NCI-H2196 (cell line): ENCODE measurements at regions not wholly inside any gene's neighbourhood (a gene's known extent, or its start where the extent isn't known, plus 50 kb on each side); places are given as distances from the start of the nearest gene placed in this dataset.
"Not testable (repeated sequence)": the region's sequence is repeated elsewhere in the genome, so short reads cannot be mapped to it uniquely, and the experiment has no call there.

Experiments
- DNase-seq: peaks from one replicate; lab custom pipeline; 2025; ENCODE audit not compliant: unreplicated experiment; lab: John Stamatoyannopoulos, UW

GRCh38 chr13:110010404-110011138 lies 224.2 kb upstream of the IRS2 start:
- DNase-seq = no peak

GRCh38 chr13:110008816-110009215 lies 222.4 kb upstream of the IRS2 start:
- DNase-seq = no peak

- DNase-seq = peak; percentile 25
These were observed 219.9 kb upstream of the IRS2 start for GRCh38 chr13:110006304-110006703.

DNA sequence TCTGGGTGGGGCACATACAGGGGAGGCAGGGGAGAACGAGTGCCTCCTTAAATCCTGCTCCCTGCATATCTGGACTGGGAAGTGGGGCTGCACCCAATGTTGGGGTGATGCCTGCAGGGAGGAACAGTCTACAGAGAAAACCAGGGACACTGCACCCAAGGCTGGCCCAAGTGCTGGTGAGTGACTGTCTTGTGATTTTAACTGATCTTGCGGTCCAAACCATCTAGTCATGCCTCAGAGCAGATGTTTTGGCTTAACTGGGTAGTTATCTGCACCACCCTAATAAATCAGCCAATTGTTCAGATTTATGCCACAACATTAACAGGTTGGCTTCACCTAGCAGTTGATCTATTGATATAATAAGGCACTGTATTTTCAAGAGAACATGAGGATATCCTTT lies 219.2 kb upstream of the IRS2 start:
- no peak for DNase-seq

DNA sequence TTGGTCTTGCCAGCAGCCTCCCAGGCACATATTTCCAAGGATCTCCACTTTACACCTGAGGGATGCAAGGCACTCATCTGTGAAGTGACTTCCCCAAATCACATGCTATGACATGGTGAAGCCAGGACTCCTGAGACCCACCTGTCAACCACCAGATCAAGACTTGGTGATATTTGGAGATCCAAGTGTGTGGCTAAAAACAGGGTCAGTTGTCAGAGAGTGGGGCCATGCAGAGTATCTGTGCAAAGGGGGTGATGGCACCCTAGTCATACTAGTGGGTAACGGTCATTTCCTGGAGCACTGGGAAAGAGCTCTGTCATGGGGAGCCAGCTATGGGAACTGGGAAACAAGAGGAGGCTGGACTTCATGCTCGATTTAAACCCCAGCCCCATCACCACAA lies 218.4 kb upstream of the IRS2 start:
- no peak for DNase-seq

DNA sequence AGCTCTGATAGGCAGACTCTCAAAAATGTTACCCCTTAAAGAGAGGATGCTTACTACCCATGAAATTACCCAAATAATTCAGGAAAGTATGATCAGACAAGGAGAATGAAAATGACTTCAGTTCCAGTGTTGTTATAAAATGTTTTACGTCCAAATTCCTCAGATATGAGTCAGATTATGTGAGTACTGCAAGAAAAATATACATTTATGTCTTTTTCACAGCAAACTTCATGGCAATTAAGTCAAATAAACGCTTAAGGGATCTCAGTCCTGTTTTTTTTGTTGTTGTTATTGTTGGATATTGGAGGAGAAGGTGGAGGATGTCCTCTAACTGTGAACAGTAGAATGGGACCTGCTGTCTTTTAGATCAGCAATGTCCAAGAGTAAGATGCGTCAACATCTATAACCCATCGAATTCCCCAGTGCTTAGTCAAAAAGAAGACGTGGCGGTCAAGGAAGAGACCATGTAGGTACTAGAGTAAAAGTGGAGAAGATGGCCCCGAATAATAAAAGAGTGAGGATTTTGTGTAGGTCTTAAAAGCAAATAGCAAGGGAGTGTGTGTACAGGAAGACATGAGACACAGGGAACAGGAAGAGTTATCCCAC lies 215.4 kb upstream of the IRS2 start:
- DNase-seq = no peak

DNA sequence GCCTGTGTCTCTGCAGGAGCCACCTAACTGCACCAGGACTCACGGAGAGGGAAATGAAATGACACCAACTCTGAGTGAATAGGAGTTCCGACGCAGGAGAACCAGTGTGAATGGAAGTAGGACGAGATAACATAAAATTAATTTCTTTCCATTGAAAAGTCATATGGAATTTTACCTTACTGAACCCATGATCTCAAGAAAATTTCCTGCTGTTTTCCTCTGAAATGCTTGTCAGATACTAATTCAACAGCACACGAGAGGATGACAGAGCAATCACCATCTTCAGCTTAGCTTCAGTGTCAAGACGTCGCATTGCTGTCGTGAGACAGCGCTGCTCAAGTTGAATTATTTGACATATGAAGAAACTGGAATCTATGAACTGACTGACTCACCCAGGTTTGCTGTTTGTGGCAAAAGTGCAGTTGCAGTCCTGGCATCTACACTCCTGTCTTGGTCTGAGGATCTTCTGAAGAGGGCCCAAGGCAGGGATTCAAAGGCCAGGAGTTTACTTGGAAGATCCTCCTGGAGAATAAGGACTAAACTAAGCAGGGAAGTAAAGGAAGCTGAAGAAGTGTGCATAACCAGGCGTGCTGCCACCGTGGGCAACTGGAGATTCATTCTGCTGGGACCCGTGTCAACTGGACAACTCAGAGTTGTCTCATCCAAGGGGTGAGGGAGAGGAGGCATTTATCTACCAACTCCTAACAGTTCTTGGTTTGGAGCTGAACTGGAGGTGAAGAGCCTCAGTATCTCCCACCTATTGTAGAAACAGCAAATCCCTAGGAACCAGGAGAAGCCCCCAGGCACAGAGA lies 214.4 kb upstream of the IRS2 start:
- no peak for DNase-seq

DNA sequence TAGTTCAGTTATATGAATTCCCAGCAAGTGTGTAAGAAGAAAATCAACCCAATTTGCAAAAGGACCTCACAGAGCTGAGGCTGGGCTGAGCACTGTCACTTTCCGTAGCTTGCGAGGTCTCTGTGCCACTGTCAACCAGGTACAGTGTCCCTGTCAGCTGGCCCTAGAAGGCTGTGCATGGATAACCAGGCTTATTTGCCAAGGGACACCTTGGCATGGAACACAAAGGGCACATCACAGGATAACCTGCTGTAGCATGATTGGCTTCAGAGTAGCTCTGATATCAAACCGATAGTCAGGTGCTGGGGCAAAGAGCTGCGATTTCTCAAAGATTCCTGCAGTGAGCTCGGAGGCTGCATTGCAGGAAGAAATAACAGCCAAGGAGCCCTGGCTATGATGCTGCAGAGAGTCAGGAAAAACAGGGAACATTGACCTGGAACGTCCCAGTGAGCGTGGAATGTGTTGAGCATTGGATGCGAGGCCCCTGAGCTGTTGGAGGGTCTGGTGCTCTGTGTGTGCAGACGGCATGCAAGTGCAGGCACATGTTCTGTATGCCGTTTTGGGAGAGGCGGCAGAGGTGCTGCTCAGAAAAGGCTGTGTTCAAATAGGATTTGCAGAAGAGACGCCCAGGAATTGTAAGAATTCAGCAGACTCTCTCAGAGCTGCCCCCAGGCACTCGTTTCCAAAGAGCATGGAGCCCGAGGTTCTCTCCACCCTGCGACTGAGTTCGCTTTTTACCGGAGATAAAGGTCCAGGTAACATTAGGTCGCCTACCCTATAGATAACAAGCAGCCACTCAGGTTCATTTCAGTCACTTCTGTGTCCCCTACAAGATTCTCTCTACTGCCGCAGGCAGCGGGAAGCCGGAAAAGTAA lies 213.5 kb upstream of the IRS2 start:
- DNase-seq = no peak

GRCh38 chr13:109998684-109999533 lies 212.5 kb upstream of the IRS2 start:
- DNase-seq = no peak

DNA sequence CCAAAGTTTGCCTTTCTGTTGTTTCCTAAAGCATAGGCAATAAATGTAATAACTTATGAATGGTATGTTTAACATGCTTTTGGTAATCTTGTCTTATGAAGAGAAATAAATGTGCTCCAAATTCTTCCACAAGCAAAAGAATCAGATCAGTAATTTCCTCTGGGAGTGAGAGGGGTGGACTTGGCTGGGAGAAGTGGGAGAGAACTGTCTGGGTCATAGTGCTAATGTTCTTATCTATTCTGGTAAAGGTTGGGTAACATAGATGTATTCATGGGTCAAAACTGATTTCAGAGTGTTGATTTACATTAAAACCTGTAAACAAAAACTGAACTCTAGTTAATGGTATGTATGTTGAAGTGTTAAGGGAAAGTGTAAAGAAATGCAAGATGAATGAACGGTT lies 211.7 kb upstream of the IRS2 start:
- no peak for DNase-seq

DNA sequence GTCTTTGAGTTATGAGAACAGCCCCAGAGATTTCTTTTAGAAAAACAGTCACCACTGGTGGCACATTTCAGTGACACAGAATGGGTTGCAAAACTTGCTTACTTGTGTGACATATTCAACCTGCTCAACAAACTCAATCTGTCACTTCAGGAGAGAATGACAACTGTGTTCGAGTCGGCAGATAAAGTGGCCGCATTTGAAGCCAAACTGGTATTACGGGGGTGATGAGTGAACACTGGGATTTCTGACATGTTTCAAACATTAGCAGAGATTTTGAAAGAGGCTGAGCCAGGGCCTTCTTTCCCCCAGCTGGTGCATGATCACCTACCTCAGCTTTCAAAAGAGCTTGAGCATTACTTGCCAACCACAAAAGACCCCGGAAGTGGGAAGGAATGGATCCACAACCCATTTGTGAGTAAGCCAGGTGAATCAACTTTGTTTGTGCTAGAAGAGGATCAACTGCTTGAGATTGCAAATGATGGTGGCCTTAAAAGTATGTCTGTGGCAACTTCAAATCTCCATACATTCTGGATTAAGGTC lies 210.7 kb upstream of the IRS2 start:
- DNase-seq = not testable (repeated sequence)

GRCh38 chr13:109996404-109996960 lies 210.1 kb upstream of the IRS2 start:
- DNase-seq = no peak

DNA sequence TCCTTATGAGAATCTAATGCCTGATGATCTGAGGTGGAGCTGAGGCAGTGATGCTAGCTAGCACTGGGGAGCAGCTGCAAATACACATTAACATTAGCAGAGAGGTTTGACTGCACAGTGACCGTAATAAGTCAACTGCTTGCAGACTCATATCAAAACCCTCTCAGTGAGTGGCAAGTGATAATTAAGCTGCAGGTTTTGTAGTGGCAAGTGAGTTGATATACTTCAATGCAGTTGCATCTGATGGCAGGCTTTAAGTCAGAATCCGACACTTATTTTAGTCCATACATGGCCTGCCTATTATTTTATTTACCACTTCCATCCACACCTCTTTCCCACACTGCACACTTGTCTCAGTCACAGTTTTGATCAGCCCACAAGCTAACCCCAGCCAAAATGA lies 209.2 kb upstream of the IRS2 start:
- DNase-seq = no peak

- no peak for DNase-seq
These were observed 203.9 kb upstream of the IRS2 start for GRCh38 chr13:109990296-109990695.

- no peak for DNase-seq
These were observed 203.3 kb upstream of the IRS2 start for GRCh38 chr13:109989686-109990085.

- DNase-seq = no peak
These were observed 202.8 kb upstream of the IRS2 start for GRCh38 chr13:109989155-109989554.

DNA sequence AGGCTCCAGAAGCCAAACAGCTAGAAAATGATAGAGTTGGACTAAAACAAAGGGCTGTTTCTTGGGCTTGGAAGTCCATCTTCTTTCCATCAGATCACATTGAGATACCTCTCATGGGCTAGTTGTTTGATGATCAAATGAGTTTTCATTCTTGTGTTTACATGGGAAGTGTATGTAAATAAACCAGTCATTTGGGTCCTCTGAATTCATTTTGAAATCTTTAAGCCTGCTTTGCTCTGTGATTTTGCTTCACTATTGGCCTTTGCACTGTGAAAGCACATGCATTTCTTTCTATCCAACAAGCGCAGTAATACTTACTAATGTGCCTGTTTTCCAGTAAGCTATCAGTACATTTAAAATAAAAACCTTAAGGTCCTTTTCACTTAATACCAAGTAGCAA lies 200.5 kb upstream of the IRS2 start:
- no peak for DNase-seq

- DNase-seq = no peak
These were observed 199.6 kb upstream of the IRS2 start for GRCh38 chr13:109985871-109986450.

- DNase-seq = no peak
These were observed 197.1 kb upstream of the IRS2 start for GRCh38 chr13:109983447-109983846.
